ENCODE measurements at regions not wholly inside any gene's neighbourhood (a gene's known extent, or its start where the extent isn't known, plus 50 kb on each side); places are given as distances from the start of the nearest gene placed in this dataset.

- no peak for TF ChIP-seq POLR2A (IDR thresholded peaks at IDR 0.05; ENCODE audit: borderline replicate concordance, extremely low read depth, insufficient read depth, insufficient read length)
- TF ChIP-seq CTCF (IDR thresholded peaks at IDR 0.05 in 2 of 3, conservative IDR thresholded peaks at IDR 0.05 in 1 of 3; ENCODE audit: borderline replicate concordance in 1 of 3, insufficient read depth in 1 of 3, low read depth in 2 of 3, low read length in 2 of 3): no peak
- no peak for TF ChIP-seq REST (IDR thresholded peaks at IDR 0.05; ENCODE audit: low read depth)
- TF ChIP-seq EZH2 (IDR thresholded peaks at IDR 0.05): no peak
- TF ChIP-seq YY1 (IDR thresholded peaks at IDR 0.05; ENCODE audit: extremely low read depth, insufficient replicate concordance, low read depth, low read length): no peak
- no peak for TF ChIP-seq POLR2AphosphoS5 (IDR thresholded peaks at IDR 0.05; ENCODE audit: low read depth, low read length)
- TF ChIP-seq CEBPB (IDR thresholded peaks at IDR 0.05; ENCODE audit: low read depth): no peak
- no peak for TF ChIP-seq ATF3 (IDR thresholded peaks at IDR 0.05)
- TF ChIP-seq JUND (IDR thresholded peaks at IDR 0.05): no peak
- TF ChIP-seq SP1 (IDR thresholded peaks at IDR 0.05; ENCODE audit: low read depth): no peak
- no peak for TF ChIP-seq SRF (IDR thresholded peaks at IDR 0.05; ENCODE audit: low read depth)
Observed at GRCh38 chr10:70997236-70997635, 108.9 kb upstream of the PCBD1 start.

Data from HCT116 (cell line).